ENCODE measurements at regions not wholly inside any gene's neighbourhood (a gene's known extent, or its start where the extent isn't known, plus 50 kb on each side); places are given as distances from the start of the nearest gene placed in this dataset.

GRCh38 chr5:124633209-124633608, 113.2 kb downstream of the ZNF608 start:
- TF ChIP-seq SMAD4 (CRISPR knock-in tag; conservative IDR thresholded peaks at IDR 0.05): no peak
- TF ChIP-seq ZNF609 (CRISPR knock-in tag; IDR thresholded peaks at IDR 0.05; ENCODE audit: borderline replicate concordance): no peak
- TF ChIP-seq MECOM (CRISPR knock-in tag; IDR thresholded peaks at IDR 0.05): no peak
- TF ChIP-seq HMG20B (CRISPR knock-in tag; IDR thresholded peaks at IDR 0.05): no peak
- TF ChIP-seq NRF1 (conservative IDR thresholded peaks at IDR 0.05 in 1 of 2, IDR thresholded peaks at IDR 0.05 in 1 of 2): no peak
- no peak for TF ChIP-seq CEBPG (CRISPR knock-in tag; IDR thresholded peaks at IDR 0.05)
- no peak for TF ChIP-seq CEBPG (tag; conservative IDR thresholded peaks at IDR 0.05 in 1 of 2, IDR thresholded peaks at IDR 0.05 in 1 of 2)

Measured in K562 (cell line).